ENCODE measurements at regions not wholly inside any gene's neighbourhood (a gene's known extent, or its start where the extent isn't known, plus 50 kb on each side); places are given as distances from the start of the nearest gene placed in this dataset.

DNA sequence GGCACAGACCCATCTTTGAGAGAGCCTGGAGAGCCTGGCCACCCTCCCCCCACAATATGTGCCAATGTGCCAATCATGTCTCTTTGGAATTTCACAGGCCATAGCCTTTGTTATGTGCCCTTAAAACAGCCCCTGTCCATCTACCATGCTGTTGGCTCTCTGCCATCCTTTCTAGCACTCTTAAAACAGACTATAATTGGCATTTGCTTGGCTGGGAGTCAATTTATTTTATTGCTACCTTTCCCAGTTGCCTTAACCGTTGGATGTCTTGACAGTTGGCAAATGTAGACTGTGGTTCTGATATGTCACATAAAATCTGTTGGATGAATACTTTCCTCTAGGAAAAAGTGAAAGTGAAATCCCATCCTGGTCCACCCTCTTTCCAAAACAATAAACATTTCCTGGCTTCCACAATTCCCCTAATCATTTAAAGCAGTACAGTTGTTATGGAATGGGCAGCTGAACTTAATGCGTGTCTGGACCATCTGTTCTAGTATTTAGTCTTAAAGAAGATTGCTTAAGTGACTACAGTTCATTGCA lies 394.0 kb downstream of the KCNJ2 start:
- in situ Hi-C loops (cut with HindIII; ENCODE audit: low sequenced_read_pairs) = no loop called here
- TF ChIP-seq CTCF (IDR thresholded peaks at IDR 0.05; ENCODE audit: low read depth, low read length, missing control alignments) = no peak
- DNase-seq (ENCODE audit: low read depth) = no peak
- H3K4me3 ChIP-seq (ENCODE audit: low read depth, low read length) = no peak overlapping the region

- no peak overlapping the region for H3K4me3 ChIP-seq (ENCODE audit: low read depth, low read length)
- no peak for TF ChIP-seq CTCF (IDR thresholded peaks at IDR 0.05; ENCODE audit: low read depth, low read length, missing control alignments)
- DNase-seq (ENCODE audit: low read depth) = no peak
- in situ Hi-C loops (cut with HindIII; ENCODE audit: low sequenced_read_pairs) = no loop called here
These were observed 394.8 kb downstream of the KCNJ2 start for GRCh38 chr17:70564006-70564620.

- H3K4me3 ChIP-seq (ENCODE audit: low read depth, low read length) = no peak overlapping the region
- DNase-seq (ENCODE audit: low read depth) = no peak
These were observed 399.8 kb downstream of the KCNJ2 start for GRCh38 chr17:70569128-70569527.

DNA sequence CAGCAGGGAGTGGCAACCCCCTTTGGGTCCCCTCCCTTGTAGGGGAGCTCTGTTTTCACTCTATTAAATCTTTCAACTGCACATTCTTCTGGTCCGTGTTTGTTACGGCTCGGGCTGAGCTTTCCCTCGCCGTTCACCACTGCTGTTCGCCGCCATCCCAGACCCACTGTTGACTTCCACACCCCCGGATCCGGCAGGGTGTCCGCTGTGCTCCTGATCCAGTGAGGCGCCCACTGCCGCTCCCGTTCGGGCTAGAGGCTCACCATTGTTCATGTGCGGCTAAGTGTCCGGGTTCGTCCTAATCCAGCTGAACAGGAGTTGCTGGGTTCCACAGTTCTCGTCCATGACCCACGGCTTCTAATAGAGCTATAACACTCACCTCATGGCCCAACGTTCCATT lies 408.1 kb downstream of the KCNJ2 start:
- no peak for DNase-seq (ENCODE audit: low read depth)
- in situ Hi-C loops (cut with HindIII; ENCODE audit: low sequenced_read_pairs) = no loop called here
- H3K4me3 ChIP-seq (ENCODE audit: low read depth, low read length) = no peak overlapping the region
- no peak for TF ChIP-seq CTCF (IDR thresholded peaks at IDR 0.05; ENCODE audit: low read depth, low read length, missing control alignments)

More at GRCh38 chr17:70569128-70569527, 399.8 kb downstream of the KCNJ2 start:
- no peak for TF ChIP-seq CTCF (IDR thresholded peaks at IDR 0.05; ENCODE audit: low read depth, low read length, missing control alignments)
- in situ Hi-C loops (cut with HindIII; ENCODE audit: low sequenced_read_pairs) = no loop called here

GRCh38 chr17:70581459-70581858 lies 412.1 kb downstream of the KCNJ2 start:
- in situ Hi-C loops (cut with HindIII; ENCODE audit: low sequenced_read_pairs) = no loop called here
- H3K4me3 ChIP-seq (ENCODE audit: low read depth, low read length) = no peak overlapping the region
- DNase-seq (ENCODE audit: low read depth) = no peak
- no peak for TF ChIP-seq CTCF (IDR thresholded peaks at IDR 0.05; ENCODE audit: low read depth, low read length, missing control alignments)

- H3K4me3 ChIP-seq (ENCODE audit: low read depth, low read length) = no peak overlapping the region
- DNase-seq (ENCODE audit: low read depth) = no peak
- in situ Hi-C loops (cut with HindIII; ENCODE audit: low sequenced_read_pairs) = no loop called here
- TF ChIP-seq CTCF (IDR thresholded peaks at IDR 0.05; ENCODE audit: low read depth, low read length, missing control alignments) = no peak
These were observed 413.4 kb downstream of the KCNJ2 start for GRCh38 chr17:70582777-70583176.

All from astrocyte of the cerebellum (primary cell).